ENCODE measurements at regions not wholly inside any gene's neighbourhood (a gene's known extent, or its start where the extent isn't known, plus 50 kb on each side); places are given as distances from the start of the nearest gene placed in this dataset.

GRCh38 chr5:173762930-173763329 is 125.2 kb upstream of the CPEB4 start:
- Histone ChIP-seq H3K4me3 (ENCODE audit: low read depth in 1 of 3, low read length in 3 of 3) (no peak overlapping the region), H3K36me3 (ENCODE audit: control insufficient read depth in 3 of 3, insufficient read depth in 2 of 3, low read depth in 1 of 3, low read length in 3 of 3) (no peaks in the 10 kb centered on the region), H3K27ac (ENCODE audit: low read depth in 1 of 3, low read length in 2 of 3) (peak overlapping the region in 2 of 3 donors; percentile 91 to 95), H3K4me1 (ENCODE audit: control insufficient read depth in 3 of 3, insufficient read depth in 2 of 3, low read depth in 1 of 3, low read length in 2 of 3) (peaks cover 2 to 78% (median 4%) of the 10 kb centered on the region in 3 donors), H3K27me3 (ENCODE audit: control insufficient read depth in 3 of 3, insufficient read depth in 3 of 3, low read length in 3 of 3) (no peaks in the 10 kb centered on the region), H3K9me3 (ENCODE audit: control insufficient read depth in 2 of 2, insufficient read depth in 1 of 2, low read depth in 1 of 2, low read length in 1 of 2) (no peaks in the 10 kb centered on the region)
- 21 to 61% (median 28%) methylated on average over 7 of the region's 7 CpGs for WGBS, 3 donors
- FAIRE-seq (no peak), DNase-seq (peak; percentile 87 to 91)

- H3K36me3 ChIP-seq (ENCODE audit: control insufficient read depth in 3 of 3, insufficient read depth in 2 of 3, low read depth in 1 of 3, low read length in 3 of 3): no peaks in the 10 kb centered on the region
- no peak for DNase-seq
- peaks cover 2 to 78% (median 4%) of the 10 kb centered on the region in 3 donors for H3K4me1 ChIP-seq (ENCODE audit: control insufficient read depth in 3 of 3, insufficient read depth in 2 of 3, low read depth in 1 of 3, low read length in 2 of 3)
- H3K4me3 ChIP-seq (ENCODE audit: low read depth in 1 of 3, low read length in 3 of 3): no peak overlapping the region
- no peak for FAIRE-seq
- WGBS, 3 donors: 69 to 82% (median 72%) methylated on average over 8 of the region's 8 CpGs
- no peaks in the 10 kb centered on the region for H3K27me3 ChIP-seq (ENCODE audit: control insufficient read depth in 3 of 3, insufficient read depth in 3 of 3, low read length in 3 of 3)
- peak overlapping the region in 2 of 3 donors; percentile 85 to 95 for H3K27ac ChIP-seq (ENCODE audit: low read depth in 1 of 3, low read length in 2 of 3)
- no peaks in the 10 kb centered on the region for H3K9me3 ChIP-seq (ENCODE audit: control insufficient read depth in 2 of 2, insufficient read depth in 1 of 2, low read depth in 1 of 2, low read length in 1 of 2)
These were observed 124.7 kb upstream of the CPEB4 start for GRCh38 chr5:173763410-173763809.

GRCh38 chr5:173764332-173765028 is 123.7 kb upstream of the CPEB4 start:
- FAIRE-seq (no peak), DNase-seq (peak; percentile 86 to 87)
- Histone ChIP-seq H3K9me3 (ENCODE audit: control insufficient read depth in 2 of 2, insufficient read depth in 1 of 2, low read depth in 1 of 2, low read length in 1 of 2) (no peaks in the 10 kb centered on the region), H3K27ac (ENCODE audit: low read depth in 1 of 3, low read length in 2 of 3) (peak overlapping the region; percentile 67 to 95 (median 85)), H3K4me1 (ENCODE audit: control insufficient read depth in 3 of 3, insufficient read depth in 2 of 3, low read depth in 1 of 3, low read length in 2 of 3) (peaks cover 2 to 69% (median 4%) of the 10 kb centered on the region in 3 donors), H3K36me3 (ENCODE audit: control insufficient read depth in 3 of 3, insufficient read depth in 2 of 3, low read depth in 1 of 3, low read length in 3 of 3) (no peaks in the 10 kb centered on the region), H3K4me3 (ENCODE audit: low read depth in 1 of 3, low read length in 3 of 3) (no peak overlapping the region), H3K27me3 (ENCODE audit: control insufficient read depth in 3 of 3, insufficient read depth in 3 of 3, low read length in 3 of 3) (no peaks in the 10 kb centered on the region)
- 30 to 48% (median 42%) methylated on average over 13 of the region's 13 CpGs for WGBS, 3 donors

GRCh38 chr5:173765029-173765644 is 123.0 kb upstream of the CPEB4 start:
- no peaks in the 10 kb centered on the region for H3K9me3 ChIP-seq (ENCODE audit: control insufficient read depth in 2 of 2, insufficient read depth in 1 of 2, low read depth in 1 of 2, low read length in 1 of 2)
- peak overlapping the region; percentile 67 to 95 (median 85) for H3K27ac ChIP-seq (ENCODE audit: low read depth in 1 of 3, low read length in 2 of 3)
- FAIRE-seq (no peak), DNase-seq (no peak)
- no peaks in the 10 kb centered on the region for H3K36me3 ChIP-seq (ENCODE audit: control insufficient read depth in 3 of 3, insufficient read depth in 2 of 3, low read depth in 1 of 3, low read length in 3 of 3)
- no peaks in the 10 kb centered on the region for H3K27me3 ChIP-seq (ENCODE audit: control insufficient read depth in 3 of 3, insufficient read depth in 3 of 3, low read length in 3 of 3)
- H3K4me1 ChIP-seq (ENCODE audit: control insufficient read depth in 3 of 3, insufficient read depth in 2 of 3, low read depth in 1 of 3, low read length in 2 of 3): peaks cover 2 to 65% (median 4%) of the 10 kb centered on the region in 3 donors
- no peak overlapping the region for H3K4me3 ChIP-seq (ENCODE audit: low read depth in 1 of 3, low read length in 3 of 3)
- 77 to 85% (median 80%) methylated on average over 9 of the region's 9 CpGs for WGBS, 3 donors

GRCh38 chr5:173765661-173766060 is 122.5 kb upstream of the CPEB4 start:
- Histone ChIP-seq H3K36me3 (ENCODE audit: control insufficient read depth in 3 of 3, insufficient read depth in 2 of 3, low read depth in 1 of 3, low read length in 3 of 3) (no peaks in the 10 kb centered on the region), H3K27ac (ENCODE audit: low read depth in 1 of 3, low read length in 2 of 3) (peak overlapping the region; percentile 65 to 95 (median 85)), H3K4me1 (ENCODE audit: control insufficient read depth in 3 of 3, insufficient read depth in 2 of 3, low read depth in 1 of 3, low read length in 2 of 3) (peaks cover 2 to 59% (median 4%) of the 10 kb centered on the region in 3 donors), H3K4me3 (ENCODE audit: low read depth in 1 of 3, low read length in 3 of 3) (no peak overlapping the region), H3K9me3 (ENCODE audit: control insufficient read depth in 2 of 2, insufficient read depth in 1 of 2, low read depth in 1 of 2, low read length in 1 of 2) (no peaks in the 10 kb centered on the region), H3K27me3 (ENCODE audit: control insufficient read depth in 3 of 3, insufficient read depth in 3 of 3, low read length in 3 of 3) (no peaks in the 10 kb centered on the region)
- 70 to 89% (median 77%) methylated on average over 6 of the region's 6 CpGs for WGBS, 3 donors
- no peak for DNase-seq
- no peak for FAIRE-seq

- Histone ChIP-seq H3K27me3 (ENCODE audit: control insufficient read depth in 3 of 3, insufficient read depth in 3 of 3, low read length in 3 of 3) (no peaks in the 10 kb centered on the region), H3K9me3 (ENCODE audit: control insufficient read depth in 2 of 2, insufficient read depth in 1 of 2, low read depth in 1 of 2, low read length in 1 of 2) (no peaks in the 10 kb centered on the region), H3K36me3 (ENCODE audit: control insufficient read depth in 3 of 3, insufficient read depth in 2 of 3, low read depth in 1 of 3, low read length in 3 of 3) (no peaks in the 10 kb centered on the region), H3K4me3 (ENCODE audit: low read depth in 1 of 3, low read length in 3 of 3) (no peak overlapping the region), H3K4me1 (ENCODE audit: control insufficient read depth in 3 of 3, insufficient read depth in 2 of 3, low read depth in 1 of 3, low read length in 2 of 3) (peaks cover 2 to 56% (median 6%) of the 10 kb centered on the region in 3 donors), H3K27ac (ENCODE audit: low read depth in 1 of 3, low read length in 2 of 3) (no peak overlapping the region)
- FAIRE-seq (no peak), DNase-seq (no peak)
- 66 to 79% (median 70%) methylated on average over 12 of the region's 12 CpGs for WGBS, 3 donors
These were observed 120.4 kb upstream of the CPEB4 start for GRCh38 chr5:173767574-173768266.

GRCh38 chr5:173768267-173768806 is 119.8 kb upstream of the CPEB4 start:
- Histone ChIP-seq H3K9me3 (ENCODE audit: control insufficient read depth in 2 of 2, insufficient read depth in 1 of 2, low read depth in 1 of 2, low read length in 1 of 2) (no peaks in the 10 kb centered on the region), H3K4me3 (ENCODE audit: low read depth in 1 of 3, low read length in 3 of 3) (no peak overlapping the region), H3K27ac (ENCODE audit: low read depth in 1 of 3, low read length in 2 of 3) (no peak overlapping the region), H3K36me3 (ENCODE audit: control insufficient read depth in 3 of 3, insufficient read depth in 2 of 3, low read depth in 1 of 3, low read length in 3 of 3) (no peaks in the 10 kb centered on the region), H3K4me1 (ENCODE audit: control insufficient read depth in 3 of 3, insufficient read depth in 2 of 3, low read depth in 1 of 3, low read length in 2 of 3) (peaks cover 2 to 50% (median 6%) of the 10 kb centered on the region in 3 donors), H3K27me3 (ENCODE audit: control insufficient read depth in 3 of 3, insufficient read depth in 3 of 3, low read length in 3 of 3) (no peaks in the 10 kb centered on the region)
- WGBS, 3 donors: 86 to 94% (median 89%) methylated on average over 5 of the region's 5 CpGs
- DNase-seq (no peak), FAIRE-seq (no peak)

GRCh38 chr5:173768891-173769290 is 119.3 kb upstream of the CPEB4 start:
- FAIRE-seq (no peak), DNase-seq (no peak)
- Histone ChIP-seq H3K9me3 (ENCODE audit: control insufficient read depth in 2 of 2, insufficient read depth in 1 of 2, low read depth in 1 of 2, low read length in 1 of 2) (no peaks in the 10 kb centered on the region), H3K27me3 (ENCODE audit: control insufficient read depth in 3 of 3, insufficient read depth in 3 of 3, low read length in 3 of 3) (no peaks in the 10 kb centered on the region), H3K4me3 (ENCODE audit: low read depth in 1 of 3, low read length in 3 of 3) (no peak overlapping the region), H3K36me3 (ENCODE audit: control insufficient read depth in 3 of 3, insufficient read depth in 2 of 3, low read depth in 1 of 3, low read length in 3 of 3) (no peaks in the 10 kb centered on the region), H3K27ac (ENCODE audit: low read depth in 1 of 3, low read length in 2 of 3) (no peak overlapping the region), H3K4me1 (ENCODE audit: control insufficient read depth in 3 of 3, insufficient read depth in 2 of 3, low read depth in 1 of 3, low read length in 2 of 3) (peaks cover 0 to 45% (median 6%) of the 10 kb centered on the region in 3 donors)
- 88 to 96% (median 92%) methylated on average over 1 of the region's 1 CpG for WGBS, 3 donors

All from small intestine (tissue), 7 donors.